ENCODE measurements at regions not wholly inside any gene's neighbourhood (a gene's known extent, or its start where the extent isn't known, plus 50 kb on each side); places are given as distances from the start of the nearest gene placed in this dataset.

- no peak for TF ChIP-seq CTCF (IDR thresholded peaks at IDR 0.05; ENCODE audit: low read length, missing control alignments)
- peak; percentile 61 for DNase-seq (ENCODE audit: low read depth)
- H3K4me3 ChIP-seq (replicated peaks; ENCODE audit: low read depth, low read length), result no peak overlapping the region
Observed at GRCh38 chr5:125026867-125027731, 280.7 kb upstream of the ZNF608 start.

- peak; percentile 15 for DNase-seq (ENCODE audit: low read depth)
- TF ChIP-seq CTCF (IDR thresholded peaks at IDR 0.05; ENCODE audit: low read length, missing control alignments), result no peak
- no peak overlapping the region for H3K4me3 ChIP-seq (replicated peaks; ENCODE audit: low read depth, low read length)
Observed at GRCh38 chr5:125032286-125032685, 285.8 kb upstream of the ZNF608 start.

GRCh38 chr5:125033602-125034001 lies 287.2 kb upstream of the ZNF608 start:
- H3K4me3 ChIP-seq (replicated peaks; ENCODE audit: low read depth, low read length), result no peak overlapping the region
- no peak for TF ChIP-seq CTCF (IDR thresholded peaks at IDR 0.05; ENCODE audit: low read length, missing control alignments)
- DNase-seq (ENCODE audit: low read depth), result no peak

GRCh38 chr5:125034331-125034730 lies 287.9 kb upstream of the ZNF608 start:
- DNase-seq (ENCODE audit: low read depth), result no peak
- TF ChIP-seq CTCF (IDR thresholded peaks at IDR 0.05; ENCODE audit: low read length, missing control alignments), result no peak
- H3K4me3 ChIP-seq (replicated peaks; ENCODE audit: low read depth, low read length), result no peak overlapping the region

GRCh38 chr5:125036494-125036893 lies 290.1 kb upstream of the ZNF608 start:
- no peak for TF ChIP-seq CTCF (IDR thresholded peaks at IDR 0.05; ENCODE audit: low read length, missing control alignments)
- DNase-seq (ENCODE audit: low read depth), result no peak
- no peak overlapping the region for H3K4me3 ChIP-seq (replicated peaks; ENCODE audit: low read depth, low read length)

GRCh38 chr5:125037020-125037419 lies 290.6 kb upstream of the ZNF608 start:
- DNase-seq (ENCODE audit: low read depth), result no peak
- H3K4me3 ChIP-seq (replicated peaks; ENCODE audit: low read depth, low read length), result no peak overlapping the region
- TF ChIP-seq CTCF (IDR thresholded peaks at IDR 0.05; ENCODE audit: low read length, missing control alignments), result no peak

GRCh38 chr5:125037530-125037929 lies 291.1 kb upstream of the ZNF608 start:
- no peak for DNase-seq (ENCODE audit: low read depth)
- TF ChIP-seq CTCF (IDR thresholded peaks at IDR 0.05; ENCODE audit: low read length, missing control alignments), result no peak

More at GRCh38 chr5:125037530-125037929, 291.1 kb upstream of the ZNF608 start:
- no peak overlapping the region for H3K4me3 ChIP-seq (replicated peaks; ENCODE audit: low read depth, low read length)
